ENCODE measurements at regions not wholly inside any gene's neighbourhood (a gene's known extent, or its start where the extent isn't known, plus 50 kb on each side); places are given as distances from the start of the nearest gene placed in this dataset.
"Not testable (repeated sequence)": the region's sequence is repeated elsewhere in the genome, so short reads cannot be mapped to it uniquely, and the experiment has no call there.

- no peak for DNase-seq (ENCODE audit: extremely low read depth in 1 of 11, low read depth in 9 of 11, low spot score in 4 of 11)
These were observed 197.0 kb upstream of the NMUR2 start for GRCh38 chr5:152601806-152602732.

GRCh38 chr5:152606050-152606449 is 201.0 kb upstream of the NMUR2 start:
- DNase-seq (ENCODE audit: extremely low read depth in 1 of 11, low read depth in 9 of 11, low spot score in 4 of 11): not testable (repeated sequence)

- DNase-seq (ENCODE audit: extremely low read depth in 1 of 11, low read depth in 9 of 11, low spot score in 4 of 11): no peak
These were observed 201.8 kb upstream of the NMUR2 start for GRCh38 chr5:152606776-152607364.

- DNase-seq (ENCODE audit: extremely low read depth in 1 of 11, low read depth in 9 of 11, low spot score in 4 of 11): no peak
These were observed 202.5 kb upstream of the NMUR2 start for GRCh38 chr5:152607401-152608160.

DNA sequence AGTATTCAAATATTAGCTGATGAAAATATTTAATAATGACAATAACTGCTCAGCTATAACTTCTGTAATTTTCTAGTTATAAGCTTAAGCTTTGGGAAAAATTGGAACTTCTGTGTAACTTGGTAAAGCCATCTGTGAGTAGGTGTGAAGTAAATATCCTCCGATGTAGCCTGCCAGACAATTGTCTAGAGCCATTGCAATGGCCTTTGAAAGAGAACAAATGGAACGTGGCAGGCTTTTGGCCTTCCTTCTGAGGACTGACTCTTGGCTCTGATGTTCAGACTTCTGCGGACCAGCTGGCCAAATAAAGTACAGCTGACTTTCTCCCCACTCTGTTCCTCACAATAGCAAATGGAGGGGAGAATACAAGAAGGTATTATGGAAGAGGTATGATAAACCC is 203.4 kb upstream of the NMUR2 start:
- no peak for DNase-seq (ENCODE audit: extremely low read depth in 1 of 11, low read depth in 9 of 11, low spot score in 4 of 11)

GRCh38 chr5:152619756-152620155 is 214.7 kb upstream of the NMUR2 start:
- no peak for DNase-seq (ENCODE audit: extremely low read depth in 1 of 11, low read depth in 9 of 11, low spot score in 4 of 11)

DNA sequence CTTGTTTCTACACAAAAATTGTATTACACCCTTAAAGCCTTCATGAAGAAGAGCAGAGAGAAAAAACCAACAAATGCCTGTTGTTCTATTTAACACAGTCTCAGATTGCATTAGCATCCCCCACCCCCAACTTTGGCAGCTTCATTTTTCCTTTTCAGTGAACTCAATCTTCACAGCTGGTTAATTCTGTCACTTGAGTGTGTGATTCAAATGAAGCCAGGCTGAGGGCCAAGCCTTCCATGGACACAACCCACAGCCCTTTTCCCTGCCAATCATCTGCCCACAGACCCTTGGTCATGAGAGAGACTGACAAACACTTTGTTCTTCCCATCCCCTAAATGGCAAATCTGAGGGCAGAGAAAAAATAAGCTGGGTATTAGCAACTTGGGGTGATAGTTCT is 217.5 kb upstream of the NMUR2 start:
- peak in 2 of 11 donors; percentile 22 to 31 for DNase-seq (ENCODE audit: extremely low read depth in 1 of 11, low read depth in 9 of 11, low spot score in 4 of 11)

- DNase-seq (ENCODE audit: extremely low read depth in 1 of 11, low read depth in 9 of 11, low spot score in 4 of 11): no peak
These were observed 218.9 kb upstream of the NMUR2 start for GRCh38 chr5:152623951-152624350.

GRCh38 chr5:152625696-152626095 is 220.6 kb upstream of the NMUR2 start:
- DNase-seq (ENCODE audit: extremely low read depth in 1 of 11, low read depth in 9 of 11, low spot score in 4 of 11): no peak

DNA sequence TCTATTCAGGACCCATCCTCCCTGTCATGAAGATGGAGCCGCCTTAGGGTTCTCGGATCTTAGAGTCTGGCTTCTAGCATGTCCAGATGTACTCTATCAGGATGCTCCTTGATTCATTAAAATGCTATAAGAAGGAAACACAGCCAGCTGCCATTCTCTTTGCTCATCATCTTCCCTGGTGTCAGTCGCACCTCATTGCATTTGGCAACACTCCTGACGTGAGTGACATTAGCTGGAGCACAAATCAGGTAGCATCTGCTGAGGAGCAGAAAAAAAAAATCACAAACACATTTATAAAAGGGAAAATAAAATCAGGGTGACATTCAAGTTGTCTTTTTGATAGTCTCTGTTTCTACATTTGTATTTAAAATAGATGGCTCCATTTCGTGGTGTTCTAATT is 226.1 kb upstream of the NMUR2 start:
- no peak for DNase-seq (ENCODE audit: extremely low read depth in 1 of 11, low read depth in 9 of 11, low spot score in 4 of 11)

- peak in 5 of 11 donors; percentile 40 to 56 (median 41) for DNase-seq (ENCODE audit: extremely low read depth in 1 of 11, low read depth in 9 of 11, low spot score in 4 of 11)
These were observed 227.3 kb upstream of the NMUR2 start for GRCh38 chr5:152632360-152632759.

GRCh38 chr5:152634586-152634985 is 229.5 kb upstream of the NMUR2 start:
- peak in 4 of 11 donors; percentile 25 to 57 (median 36) for DNase-seq (ENCODE audit: extremely low read depth in 1 of 11, low read depth in 9 of 11, low spot score in 4 of 11)

- DNase-seq (ENCODE audit: extremely low read depth in 1 of 11, low read depth in 9 of 11, low spot score in 4 of 11): no peak
These were observed 234.0 kb upstream of the NMUR2 start for GRCh38 chr5:152638996-152639552.

- no peak for DNase-seq (ENCODE audit: extremely low read depth in 1 of 11, low read depth in 9 of 11, low spot score in 4 of 11)
These were observed 237.1 kb upstream of the NMUR2 start for GRCh38 chr5:152641970-152642805.

DNA sequence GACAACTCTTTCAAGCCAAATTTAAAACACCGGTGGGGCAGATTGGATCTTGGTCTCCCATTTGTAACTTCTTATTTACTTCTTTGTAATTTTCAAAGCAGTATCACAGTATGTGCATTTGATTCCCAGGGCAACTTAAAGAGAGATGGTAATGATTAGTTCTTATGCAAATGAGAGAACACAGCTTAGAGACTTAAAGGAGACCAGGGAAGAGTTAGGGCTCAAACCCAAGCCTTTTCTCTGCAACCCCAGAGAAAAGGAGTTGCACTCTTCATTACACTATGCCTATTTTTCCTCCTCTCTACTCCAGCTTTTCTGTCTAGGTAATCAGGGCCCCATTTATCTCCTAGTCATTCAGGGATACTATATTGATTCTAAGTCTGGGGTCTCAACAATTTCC is 237.8 kb upstream of the NMUR2 start:
- DNase-seq (ENCODE audit: extremely low read depth in 1 of 11, low read depth in 9 of 11, low spot score in 4 of 11): no peak

DNA sequence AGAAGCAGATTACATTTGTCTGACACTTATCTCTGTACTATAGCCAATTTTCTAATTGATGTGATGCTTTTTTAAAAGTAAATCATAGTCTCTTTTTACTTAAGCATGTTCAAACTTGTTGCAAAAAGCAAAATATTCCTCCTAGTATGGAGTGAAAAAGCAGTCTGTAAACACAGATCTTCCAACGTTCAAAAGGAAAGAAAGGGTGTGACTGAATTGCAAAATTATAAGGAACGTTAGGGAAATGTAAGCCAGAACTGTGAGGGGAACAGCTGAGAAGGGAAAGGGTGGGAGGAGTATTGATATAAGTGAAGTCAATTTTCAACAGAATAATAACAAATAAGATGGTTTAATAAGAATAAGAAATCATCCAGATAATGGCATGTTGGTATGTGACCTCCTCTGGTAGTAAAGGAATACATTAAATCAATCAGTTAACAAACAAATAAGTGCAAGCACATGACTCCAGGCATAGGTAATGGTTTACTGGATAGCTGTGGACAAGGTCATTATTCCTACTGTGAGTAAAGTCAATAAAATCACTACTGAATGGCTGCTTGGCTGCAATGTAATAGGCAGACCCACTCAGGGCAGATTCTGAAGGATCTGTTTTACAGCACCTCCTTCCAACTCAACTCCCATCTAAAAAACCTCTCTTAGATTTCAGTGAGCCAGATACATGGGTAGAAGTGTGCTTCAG is 239.1 kb upstream of the NMUR2 start:
- DNase-seq (ENCODE audit: extremely low read depth in 1 of 11, low read depth in 9 of 11, low spot score in 4 of 11): peak in 1 of 11 donors; percentile 25

DNA sequence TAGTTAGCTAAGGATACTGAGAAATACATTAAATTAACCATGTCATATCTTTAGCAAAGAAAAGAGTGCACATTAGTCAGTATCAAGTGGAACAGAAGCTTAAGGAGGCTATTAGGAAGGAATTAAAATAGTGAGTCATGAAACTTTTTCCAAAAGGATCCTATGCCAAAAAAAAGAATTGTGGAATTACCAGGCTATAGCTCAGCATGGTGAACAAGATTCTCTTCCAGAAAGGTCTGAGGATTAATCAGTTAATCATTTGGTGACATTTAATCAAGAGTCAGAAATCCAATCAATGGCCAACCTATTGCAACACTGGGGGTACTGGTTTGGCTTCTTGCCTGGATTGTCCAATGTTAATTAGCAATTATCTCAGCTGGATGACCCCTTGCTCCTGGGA is 244.5 kb upstream of the NMUR2 start:
- DNase-seq (ENCODE audit: extremely low read depth in 1 of 11, low read depth in 9 of 11, low spot score in 4 of 11): no peak

DNA sequence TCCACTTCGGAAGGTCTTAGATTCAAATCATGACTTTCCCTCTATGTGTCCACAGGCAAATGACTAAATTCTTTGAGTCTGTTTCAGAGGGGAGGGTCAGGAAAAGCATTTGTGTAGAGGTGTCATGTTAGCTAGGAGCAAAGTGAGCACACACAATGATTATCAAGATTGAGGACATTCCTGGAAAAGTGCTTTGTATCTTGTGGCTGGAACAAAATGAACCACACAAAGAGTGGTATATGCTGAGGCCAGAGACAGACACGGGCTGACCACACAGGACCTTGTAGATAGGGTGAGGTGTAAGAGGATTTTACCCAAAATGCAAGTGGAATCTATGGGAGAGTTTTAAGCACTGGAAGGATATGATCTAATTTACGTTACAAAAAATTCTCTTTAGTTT is 245.3 kb upstream of the NMUR2 start:
- DNase-seq (ENCODE audit: extremely low read depth in 1 of 11, low read depth in 9 of 11, low spot score in 4 of 11): no peak

All from renal cortex interstitium (tissue), 11 donors.